GM12891 (cell line): ENCODE measurements at regions not wholly inside any gene's neighbourhood (a gene's known extent, or its start where the extent isn't known, plus 50 kb on each side); places are given as distances from the start of the nearest gene placed in this dataset.
"Not testable (repeated sequence)": the region's sequence is repeated elsewhere in the genome, so short reads cannot be mapped to it uniquely, and the experiment has no call there.

Experiments used
- PAX5 ChIP-seq: IDR thresholded peaks from 2 replicates; pipeline ENCODE4 v1.6.1; 2011; ENCODE audit warnings: low read length, moderate library complexity, mild to moderate bottlenecking; ENCODE audit not compliant: insufficient read depth, severe bottlenecking
- POLR2A ChIP-seq: IDR thresholded peaks from 2 replicates; pipeline ENCODE4 v1.6.1; 2011; ENCODE audit warnings: low read depth, low read length, control low read depth
- POLR2AphosphoS5 ChIP-seq: IDR thresholded peaks from 2 replicates; pipeline ENCODE4 v1.6.1; 2011; ENCODE audit warnings: low read depth, low read length, control low read depth
- POU2F2 ChIP-seq: IDR thresholded peaks from 2 replicates; pipeline ENCODE4 v1.6.1; 2011; ENCODE audit warnings: low read depth, mild to moderate bottlenecking, control low read depth, low read length, moderate library complexity
- SPI1 ChIP-seq: IDR thresholded peaks from 2 replicates; pipeline ENCODE4 v1.6.1; 2011; ENCODE audit warnings: low read depth, low read length, control low read depth
- TAF1 ChIP-seq: IDR thresholded peaks from 2 replicates; pipeline ENCODE4 v1.6.1; 2011; ENCODE audit warnings: low read depth, low read length, control low read depth

DNA sequence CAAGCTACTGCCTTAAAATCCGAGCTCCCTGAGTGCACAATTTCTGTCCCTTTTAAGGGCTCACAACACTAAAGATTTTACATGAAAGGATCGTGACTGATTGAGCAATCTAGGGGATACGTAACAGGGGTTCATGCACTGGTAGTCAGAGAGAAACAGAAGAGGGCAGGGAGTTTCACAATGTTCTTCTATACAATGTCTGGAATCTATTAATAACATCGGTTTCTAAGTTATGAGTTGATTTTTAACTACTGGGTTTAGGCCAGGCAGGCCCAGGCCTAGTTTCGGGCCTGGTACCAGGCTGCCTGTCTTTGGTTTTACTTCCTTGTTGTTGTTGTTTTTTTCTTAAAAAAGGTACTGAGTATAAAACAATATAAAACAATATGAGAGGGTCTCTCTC is 632.4 kb upstream of the AMOT start:
- not testable (repeated sequence) for TF ChIP-seq POLR2AphosphoS5, TAF1, POLR2A, POU2F2, SPI1, PAX5
